EL (cell line): ENCODE measurements at regions not wholly inside any gene's neighbourhood (a gene's known extent, or its start where the extent isn't known, plus 50 kb on each side); places are given as distances from the start of the nearest gene placed in this dataset.

Source experiments
- DNase-seq: peaks from one replicate; pipeline ENCODE4 v3.0.0-alpha.2; 2016

DNA sequence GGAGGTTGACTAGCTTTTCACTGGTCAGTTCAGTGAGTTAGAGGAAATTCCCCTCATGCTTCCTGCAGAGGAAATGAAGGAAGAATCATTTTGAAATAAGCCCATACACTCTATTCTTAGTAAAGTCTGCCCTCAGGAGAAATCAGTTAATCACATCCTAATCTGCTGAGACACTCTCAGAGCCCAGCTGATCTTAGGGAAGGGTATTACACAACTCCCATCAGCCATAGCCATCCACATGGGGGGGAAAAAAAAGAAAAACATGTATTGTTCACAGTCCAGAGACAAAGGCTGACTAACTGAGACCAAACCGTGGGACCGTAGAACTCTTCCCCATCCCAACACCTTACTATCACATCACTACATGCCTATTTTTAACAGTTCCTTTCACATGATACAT is 722.3 kb downstream of the CDH8 start:
- no peak for DNase-seq

DNA sequence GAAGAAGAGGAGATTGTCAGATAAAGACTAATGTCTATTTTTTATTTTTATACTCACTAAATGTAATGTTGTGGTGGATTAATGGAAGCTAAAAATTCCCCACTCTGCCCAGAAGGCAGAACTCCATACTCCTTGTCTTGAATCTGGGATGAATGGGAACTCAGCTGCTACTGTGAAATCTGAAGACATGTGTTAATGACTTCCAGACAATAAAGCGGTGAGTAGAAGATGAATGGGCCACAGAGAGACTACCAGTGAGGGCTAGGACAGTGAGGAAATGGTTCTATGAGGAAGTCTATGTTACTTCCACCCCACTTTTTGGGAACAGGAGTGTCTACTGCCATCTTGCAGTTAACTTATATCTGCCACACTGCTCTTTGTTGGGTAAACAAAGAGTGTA is 726.9 kb downstream of the CDH8 start:
- no peak for DNase-seq

DNA sequence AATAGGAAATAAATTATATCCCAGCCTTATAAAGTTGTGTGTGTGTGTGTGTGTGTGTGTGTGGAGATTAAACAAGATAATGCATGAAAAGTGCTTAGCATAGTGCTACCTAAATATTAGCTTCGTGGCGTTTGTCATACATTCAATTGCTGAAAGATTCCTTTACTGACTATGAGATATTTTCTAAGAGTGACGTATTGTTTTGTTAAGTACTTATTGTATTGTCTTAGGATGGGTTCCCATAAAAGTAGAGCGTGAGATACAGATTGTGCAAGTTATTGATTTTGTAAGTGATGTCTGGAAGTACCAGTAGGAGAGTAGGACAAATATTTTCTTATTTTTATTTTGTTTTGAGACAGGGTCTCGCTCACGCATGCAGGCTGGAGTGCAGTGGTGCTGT is 730.0 kb downstream of the CDH8 start:
- no peak for DNase-seq

DNA sequence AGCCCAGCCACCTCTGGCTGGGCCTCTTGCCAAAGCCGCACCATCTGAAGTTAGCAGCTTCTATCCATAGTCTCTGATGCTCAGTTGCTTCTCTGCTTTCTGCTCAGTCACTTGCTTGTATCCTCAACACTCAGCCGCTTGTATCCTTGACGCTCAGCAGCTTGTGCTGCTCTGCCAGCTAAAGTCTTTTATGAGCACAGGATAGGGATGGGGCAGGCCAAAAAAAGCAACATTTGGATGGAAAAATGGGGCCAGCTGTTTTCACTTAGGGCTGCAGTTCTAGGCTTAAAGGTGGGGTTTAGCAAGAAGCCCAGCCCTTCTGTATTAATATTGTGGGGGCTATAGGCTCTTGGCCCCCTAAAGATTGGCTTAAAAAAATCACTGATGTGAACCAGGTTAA is 739.4 kb downstream of the CDH8 start:
- no peak for DNase-seq

DNA sequence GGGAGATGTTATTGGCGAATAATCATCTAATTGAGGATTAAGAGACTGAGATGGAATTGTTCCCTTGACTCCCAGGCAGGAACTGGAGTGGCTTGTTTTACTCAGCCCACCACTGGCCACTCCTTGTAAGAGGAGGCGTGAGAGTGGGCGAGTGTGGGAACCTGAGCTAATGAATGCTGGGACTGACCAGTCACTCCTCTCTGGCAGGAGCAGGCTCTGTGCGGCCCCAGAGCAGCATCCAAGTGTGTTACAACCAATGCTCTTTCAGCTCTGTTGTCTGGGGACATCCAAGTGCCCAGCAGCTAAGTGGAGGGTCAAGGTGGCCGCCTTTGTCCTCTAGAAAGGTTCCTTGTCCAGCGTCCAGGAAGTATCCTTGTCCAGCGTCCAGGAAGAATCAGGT is 739.9 kb downstream of the CDH8 start:
- no peak for DNase-seq

DNA sequence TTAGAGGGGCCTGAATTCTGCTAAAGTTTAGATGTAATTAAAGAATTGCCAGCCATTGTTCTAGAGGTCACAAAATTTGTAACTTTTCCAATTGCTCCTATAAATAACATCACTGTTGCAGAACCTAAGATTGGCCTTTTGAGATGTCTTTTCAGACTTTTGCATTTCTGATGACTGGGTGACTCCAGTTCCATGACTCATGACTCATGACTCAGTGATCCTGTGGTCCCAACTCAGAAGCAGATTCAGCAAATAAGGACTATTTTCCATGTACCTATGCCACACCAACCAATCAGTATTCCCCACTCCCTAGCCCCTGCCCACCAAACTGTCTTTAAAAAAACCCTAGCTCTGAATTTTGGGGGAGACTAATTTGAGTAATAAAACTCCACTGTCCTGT is 740.9 kb downstream of the CDH8 start:
- DNase-seq = no peak

DNA sequence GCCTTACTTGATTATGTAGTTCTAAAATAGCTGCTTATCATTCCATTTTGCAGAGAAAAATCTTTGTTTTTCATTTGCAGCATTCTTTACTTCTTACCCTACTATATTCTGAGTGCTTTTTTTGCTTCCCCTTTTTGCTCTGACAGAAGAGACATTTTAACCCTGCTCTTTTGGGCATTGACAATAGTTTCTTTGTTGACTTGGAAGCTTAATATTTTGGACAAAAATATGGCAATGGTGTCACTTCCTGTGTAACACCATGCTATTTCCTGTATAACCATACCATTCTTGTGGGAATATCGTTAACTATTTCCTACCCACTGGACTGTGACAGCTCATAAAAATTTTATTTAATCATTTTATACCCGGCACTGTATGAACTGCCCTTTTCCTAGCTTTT is 747.1 kb downstream of the CDH8 start:
- DNase-seq = no peak

DNA sequence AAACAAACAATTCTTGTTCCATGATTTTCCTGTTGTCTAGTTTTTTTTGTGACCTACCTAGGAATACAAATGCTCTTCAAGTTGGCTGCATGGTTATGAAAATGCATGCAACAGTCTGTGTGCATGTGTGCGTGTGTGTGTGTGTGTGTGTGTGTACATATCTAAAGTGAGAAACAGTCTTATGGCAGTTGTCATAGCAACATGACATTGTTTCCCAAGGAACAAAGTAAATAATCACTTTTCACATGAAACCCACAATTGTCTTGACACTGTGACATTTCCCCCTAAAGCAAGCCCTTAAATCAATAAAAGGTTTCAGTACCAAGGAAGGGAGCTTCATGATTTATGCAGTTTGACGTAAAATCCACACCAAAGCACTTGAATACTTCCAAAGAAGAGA is 758.4 kb downstream of the CDH8 start:
- no peak for DNase-seq

DNA sequence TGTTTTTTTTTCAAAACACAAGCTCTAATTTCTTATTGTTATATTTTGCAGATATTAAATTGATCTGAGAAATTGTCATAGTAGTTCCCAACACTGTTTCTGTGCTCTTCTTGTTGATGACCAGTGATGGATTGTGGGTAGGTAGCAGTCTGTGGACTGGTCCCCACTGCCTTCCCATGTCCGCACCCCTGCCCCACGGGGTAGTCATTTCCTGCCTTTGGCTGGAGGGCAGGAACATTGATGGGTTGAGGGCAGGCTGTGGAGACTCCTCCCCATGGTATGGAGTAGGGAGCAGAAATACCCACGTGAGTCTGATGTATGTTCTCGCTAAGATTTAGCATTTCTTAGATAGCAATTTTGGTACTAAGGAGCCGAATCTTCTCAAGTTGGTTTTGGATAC is 762.0 kb downstream of the CDH8 start:
- DNase-seq = no peak

DNA sequence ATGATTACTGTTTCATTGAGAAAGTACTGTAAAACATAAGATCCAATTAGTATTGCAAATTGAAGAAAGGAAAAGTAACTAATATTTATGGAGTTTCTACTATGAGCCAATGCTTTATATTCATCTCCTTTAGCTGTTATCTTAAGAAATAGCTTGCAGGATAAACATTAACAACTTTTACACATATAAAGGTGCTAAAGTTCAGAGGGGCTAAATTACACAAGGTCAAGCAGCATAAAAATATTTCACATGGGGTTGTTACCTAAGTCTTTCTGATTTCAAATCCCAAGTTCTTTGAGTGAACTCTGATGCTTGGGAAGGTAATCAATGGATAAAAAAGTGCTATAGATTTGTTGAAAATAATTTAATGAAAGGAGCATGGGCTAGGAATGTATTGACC is 765.5 kb downstream of the CDH8 start:
- no peak for DNase-seq

DNA sequence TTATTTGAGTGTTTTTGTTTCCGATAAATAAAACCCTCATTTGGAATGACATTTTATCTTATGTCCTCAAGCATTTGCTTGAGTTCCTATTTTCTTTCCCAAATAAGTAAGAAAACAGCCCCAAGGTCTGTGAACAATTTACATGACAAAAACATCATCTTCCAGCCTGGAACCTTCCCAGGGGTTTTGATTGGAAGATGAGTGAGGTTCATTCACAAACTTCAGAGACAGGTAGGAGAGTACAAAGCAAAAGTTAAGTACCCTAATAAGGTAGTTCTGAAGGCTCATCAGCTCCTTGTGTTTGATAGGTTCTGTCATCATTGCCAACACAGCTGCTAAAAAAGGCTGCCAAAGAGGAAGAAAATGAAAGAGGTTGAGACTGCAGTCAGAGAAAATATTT is 772.8 kb downstream of the CDH8 start:
- no peak for DNase-seq

DNA sequence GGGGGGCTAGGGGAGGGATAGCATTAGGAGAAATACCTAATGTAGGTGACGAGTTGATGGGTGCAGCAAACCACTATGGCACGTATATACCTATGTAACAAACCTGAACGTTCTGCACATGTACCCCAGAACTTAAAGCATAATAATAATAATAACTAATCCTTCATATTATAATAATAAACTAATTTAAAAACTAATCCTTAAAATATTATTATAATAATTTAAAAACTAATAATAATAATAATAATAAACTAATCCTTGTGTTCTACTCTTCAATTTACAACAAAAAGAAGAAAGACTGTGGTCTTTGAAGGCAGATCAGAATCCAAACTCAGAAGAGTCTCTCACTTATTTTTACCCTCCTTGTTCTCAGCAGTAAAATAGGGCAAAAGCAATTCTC is 774.9 kb downstream of the CDH8 start:
- no peak for DNase-seq

DNA sequence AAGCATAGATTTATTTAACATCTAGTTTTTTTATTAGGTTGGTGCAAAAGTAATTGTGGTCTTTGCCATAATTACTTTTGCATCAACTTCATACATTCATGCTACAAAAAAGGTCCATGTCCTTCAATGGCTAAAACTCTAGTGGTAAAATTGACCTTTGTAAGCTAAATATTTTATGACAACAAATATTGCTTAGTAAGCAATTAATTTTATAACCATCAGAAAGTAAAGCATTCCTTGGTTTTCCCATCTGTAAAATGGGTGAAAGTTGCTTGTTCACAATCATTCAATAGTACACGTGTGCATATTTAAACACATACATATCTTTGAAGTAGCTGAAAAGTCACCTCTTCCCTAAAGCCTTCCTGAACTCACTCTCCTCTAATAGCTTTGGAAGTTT is 789.6 kb downstream of the CDH8 start:
- DNase-seq = no peak

DNA sequence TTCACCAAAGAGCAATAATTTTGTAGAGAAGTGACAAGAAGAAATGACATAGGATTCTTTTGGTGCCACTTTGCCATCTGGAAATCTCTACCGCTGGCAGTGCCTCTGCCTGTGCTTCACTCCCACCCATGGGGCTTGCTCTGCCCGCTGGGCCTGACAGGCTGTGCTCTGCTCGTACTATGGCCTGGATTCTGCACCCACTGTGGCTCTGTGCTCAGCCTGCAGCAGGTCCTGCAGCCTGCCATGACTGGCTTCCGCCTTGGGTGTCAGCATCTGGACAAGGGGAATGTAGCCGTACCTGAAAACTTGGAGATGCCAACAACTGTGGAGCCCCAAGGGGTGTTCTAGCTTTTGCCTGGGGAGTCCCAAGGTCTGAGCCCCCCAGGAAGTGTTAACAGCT is 792.3 kb downstream of the CDH8 start:
- DNase-seq = no peak

DNA sequence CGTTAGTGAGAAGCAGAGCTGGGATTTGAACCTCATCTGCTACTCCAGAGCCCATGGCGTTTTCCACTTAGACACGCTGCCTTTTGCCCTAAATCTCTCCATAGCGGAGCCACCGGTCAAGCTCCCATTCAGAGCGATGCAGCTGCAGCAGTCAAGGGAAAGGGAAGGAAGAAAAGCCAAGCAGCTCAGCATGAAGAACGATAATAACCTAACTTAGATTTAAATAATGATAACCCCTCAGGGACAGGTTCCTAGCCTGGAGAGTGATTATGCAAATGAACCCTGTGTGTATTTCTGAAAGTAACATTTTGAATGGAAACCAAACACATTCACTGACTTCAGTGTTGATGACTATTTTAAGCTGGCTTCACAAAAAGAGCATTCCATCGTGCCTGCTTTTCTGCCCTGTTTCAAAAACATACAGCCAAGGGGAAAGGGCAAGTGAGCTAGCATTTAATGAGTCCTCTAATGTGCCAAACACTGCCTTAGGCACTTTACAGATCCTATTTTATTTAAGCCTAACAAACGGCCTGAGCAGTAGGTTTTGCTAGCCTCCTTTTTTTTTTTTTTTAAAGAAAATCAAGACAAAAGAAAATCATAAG is 798.3 kb downstream of the CDH8 start:
- DNase-seq = no peak

DNA sequence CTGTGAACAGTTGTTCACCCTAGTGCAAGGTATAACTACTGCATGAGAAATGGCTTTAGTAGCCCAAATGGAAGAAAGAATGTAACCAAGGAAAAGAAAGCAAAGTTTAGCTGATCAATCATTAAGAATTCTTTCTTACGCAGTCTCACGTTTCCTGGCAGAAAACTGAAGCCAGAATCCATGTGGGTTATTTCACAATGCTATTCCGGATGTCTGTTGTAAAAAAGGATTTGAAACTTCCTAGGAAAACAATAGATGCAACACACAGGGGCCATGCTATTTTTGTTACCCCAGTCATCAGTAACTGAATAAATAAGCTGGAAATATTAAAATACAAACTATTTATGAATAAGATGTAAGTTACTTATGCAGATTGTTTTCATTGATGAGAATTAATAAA is 802.5 kb downstream of the CDH8 start:
- DNase-seq = no peak

DNA sequence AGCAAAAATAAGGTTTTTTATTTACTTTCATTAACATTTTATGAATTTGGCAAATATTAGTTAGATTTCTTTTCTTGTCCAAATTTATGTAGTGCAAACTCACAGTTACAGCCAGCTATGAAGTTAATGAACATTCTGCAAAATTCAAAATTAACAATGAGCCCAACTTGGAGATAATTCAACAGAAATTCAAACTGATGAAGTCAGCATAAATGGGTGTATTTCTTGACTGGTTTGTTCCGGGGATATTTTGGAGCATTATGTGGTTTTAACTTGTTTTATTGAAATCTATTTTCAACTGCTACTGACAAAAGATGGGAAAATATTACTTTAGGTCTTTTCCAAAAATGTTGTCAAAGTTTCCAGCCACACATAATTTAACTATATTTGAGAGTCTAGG is 807.9 kb downstream of the CDH8 start:
- DNase-seq = no peak

DNA sequence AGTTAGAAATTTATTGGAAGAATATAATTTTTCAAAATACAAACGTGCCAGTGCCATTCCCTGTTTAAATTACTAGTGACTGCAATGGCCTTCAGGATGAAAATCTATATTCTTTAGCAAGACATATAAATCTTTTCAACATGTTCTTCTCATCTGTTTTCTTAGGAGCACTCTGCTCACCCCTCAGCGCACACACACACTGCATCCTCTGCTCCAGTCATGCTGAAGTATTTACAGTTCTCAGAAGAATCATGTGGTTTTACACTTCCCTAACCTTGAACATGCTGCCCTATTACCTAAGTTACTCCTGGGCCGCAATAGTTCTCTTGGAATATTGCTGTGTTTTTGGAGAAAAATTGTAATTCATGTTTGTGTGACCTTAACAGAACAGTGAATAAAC is 820.6 kb downstream of the CDH8 start:
- no peak for DNase-seq

DNA sequence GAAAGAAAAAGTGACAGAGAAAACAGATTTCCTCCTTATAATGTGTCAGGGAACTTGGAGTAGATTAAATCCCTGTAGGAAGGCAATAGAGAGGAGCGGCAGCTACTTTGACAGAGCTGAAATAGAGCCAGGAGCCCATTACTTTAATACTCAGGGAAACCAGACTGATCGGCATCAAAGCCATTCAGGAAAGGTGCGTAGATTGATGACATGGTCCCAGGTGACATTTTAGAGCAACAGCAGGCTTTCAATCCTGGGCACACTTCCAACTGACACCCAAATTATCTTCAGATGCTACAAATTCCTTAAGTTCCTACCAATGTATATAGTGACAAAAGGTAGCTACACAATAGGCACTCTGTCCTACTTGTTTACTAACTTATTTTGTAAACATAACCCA is 821.5 kb downstream of the CDH8 start:
- DNase-seq = no peak

DNA sequence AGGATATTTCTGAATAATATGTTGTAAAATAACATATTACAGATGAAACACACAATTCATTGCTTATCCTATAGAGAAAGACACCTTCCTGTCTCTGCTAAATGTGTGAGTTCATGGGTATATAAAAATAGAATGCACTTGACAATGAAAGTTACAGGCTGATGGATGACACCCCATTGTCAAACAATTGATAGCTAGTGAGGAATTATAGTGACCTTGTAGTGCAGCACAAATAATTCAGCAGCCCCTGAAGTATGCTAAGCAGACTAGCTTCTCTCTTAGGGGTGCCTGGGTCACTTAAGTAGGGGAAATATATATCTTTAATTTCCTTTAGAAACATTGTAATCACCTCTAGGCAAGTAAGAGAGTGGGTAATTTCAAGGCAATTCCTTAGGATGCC is 826.2 kb downstream of the CDH8 start:
- DNase-seq = no peak

DNA sequence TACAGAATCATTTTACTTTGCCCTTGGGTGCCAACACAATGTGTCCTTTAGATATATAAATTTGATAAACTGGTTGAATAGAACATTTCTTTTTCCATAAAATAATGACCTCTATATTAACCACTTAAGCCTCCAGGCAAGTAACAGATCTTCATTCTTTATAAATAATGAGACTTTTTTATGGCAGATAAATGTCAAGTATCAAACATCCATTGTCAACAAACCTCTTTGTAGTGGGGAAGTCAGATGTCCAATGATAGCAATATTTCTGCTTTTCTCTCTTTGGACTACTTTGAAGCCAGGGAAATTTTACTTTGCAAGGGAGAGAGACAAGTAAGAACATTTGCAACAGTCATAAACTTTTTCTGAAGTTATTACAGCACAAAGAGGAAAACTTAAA is 841.2 kb downstream of the CDH8 start:
- DNase-seq = no peak

DNA sequence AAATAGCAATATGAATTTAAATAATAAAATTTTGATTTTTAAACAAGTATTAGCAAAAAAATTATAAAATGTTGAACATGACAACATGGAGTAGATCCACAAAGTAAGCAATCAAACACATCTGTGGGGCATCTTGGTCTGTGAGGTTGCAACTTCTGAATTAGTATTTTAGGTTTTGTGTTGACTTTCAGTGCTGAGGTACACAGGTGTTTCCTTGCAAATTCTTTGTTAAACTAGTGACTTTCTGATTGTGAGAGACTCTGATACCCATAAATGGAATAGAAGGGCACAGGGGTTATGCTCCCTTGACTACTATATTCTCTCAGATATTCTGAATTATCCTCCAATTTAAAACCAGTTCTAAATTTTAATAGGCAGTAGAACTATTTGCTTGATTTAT is 841.7 kb downstream of the CDH8 start:
- no peak for DNase-seq

DNA sequence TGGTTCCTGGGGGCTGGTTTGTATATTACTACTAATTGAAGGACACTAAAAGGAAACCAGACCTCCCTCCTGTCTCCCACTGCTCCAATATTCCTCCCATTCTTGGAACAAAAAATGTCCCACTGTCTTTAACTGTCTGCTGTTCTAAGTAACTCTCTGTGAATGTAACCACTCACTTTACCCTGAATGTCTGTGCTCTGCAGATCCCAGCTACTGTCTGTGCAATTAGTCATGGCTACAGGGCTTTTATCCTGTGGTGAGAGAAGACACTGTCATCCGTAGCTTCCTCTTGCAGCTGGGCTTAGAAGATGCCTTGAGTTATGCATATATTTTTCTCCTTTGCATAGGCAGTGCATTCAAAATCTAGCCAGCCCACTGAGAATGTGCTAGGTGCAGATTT is 853.8 kb downstream of the CDH8 start:
- DNase-seq = no peak

DNA sequence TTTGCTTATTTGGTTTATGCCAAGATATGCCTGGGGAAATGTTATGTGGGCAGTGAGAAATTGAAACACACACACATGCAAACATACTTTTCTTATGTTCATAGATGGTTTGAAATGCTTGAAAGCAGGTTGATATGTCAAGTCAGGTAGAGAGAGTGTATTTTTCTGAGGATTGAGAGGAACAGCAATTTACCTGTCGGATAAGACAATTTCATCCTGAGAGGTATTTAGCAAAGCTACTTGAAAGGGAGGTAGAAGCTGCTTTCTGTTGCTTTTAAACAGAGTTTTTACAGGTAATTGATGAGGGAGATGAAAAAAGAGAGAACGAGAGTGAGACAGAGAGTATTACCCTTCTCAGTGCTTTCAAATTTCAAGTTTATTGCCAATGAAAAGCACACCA is 854.3 kb downstream of the CDH8 start:
- no peak for DNase-seq

DNA sequence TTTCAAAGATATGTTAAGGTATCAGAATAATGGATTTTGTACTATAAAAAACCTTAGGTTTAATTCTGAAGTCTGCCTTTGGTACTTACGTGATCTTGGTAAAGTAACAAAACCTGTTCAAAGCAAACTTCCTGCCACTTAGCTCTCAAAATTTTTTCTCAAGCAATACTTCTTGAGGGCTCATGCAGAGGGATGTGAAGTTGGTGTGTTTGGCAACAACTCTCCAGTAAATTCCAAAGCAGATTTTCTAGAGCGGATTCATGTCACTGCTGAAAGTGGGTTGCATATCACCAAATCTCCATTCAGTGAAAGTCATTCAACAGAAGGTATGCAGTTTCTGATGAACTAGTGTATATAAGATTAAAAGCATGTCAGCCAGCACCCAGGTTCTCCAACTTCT is 856.7 kb downstream of the CDH8 start:
- no peak for DNase-seq

DNA sequence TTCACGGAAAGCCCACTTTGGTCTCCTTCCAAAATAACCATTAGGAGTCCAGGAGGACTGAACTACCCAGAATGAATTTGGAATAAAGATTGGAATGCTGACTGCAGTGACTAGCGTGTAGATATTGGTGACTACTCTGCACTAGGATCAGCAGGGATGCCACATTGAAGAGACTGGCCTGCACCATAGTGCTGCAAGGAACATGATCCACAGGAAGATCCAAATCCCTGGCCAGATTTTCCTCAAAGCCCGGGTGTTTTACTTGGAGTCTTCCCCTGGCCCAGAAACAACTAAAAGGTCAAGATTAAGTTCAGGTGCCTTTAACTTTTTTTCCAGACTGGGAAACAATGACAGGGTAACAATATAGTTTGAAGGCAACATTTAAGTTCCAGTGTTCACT is 870.4 kb downstream of the CDH8 start:
- DNase-seq = no peak
